HepG2 (cell line): ENCODE measurements at regions not wholly inside any gene's neighbourhood (a gene's known extent, or its start where the extent isn't known, plus 50 kb on each side); places are given as distances from the start of the nearest gene placed in this dataset.

Experiments used
- ATAC-seq: fragments of 200-7000 bp; cut with Tn5 transposase; 3 replicates; pipeline ENCODE4 v1.9.1; 2020; ENCODE audit warnings: mild to moderate bottlenecking, moderate library complexity
- BruUV-seq: library from RNA; stranded (reverse); fragments of 400-500 nt; replicated peaks from 2 replicates; lab custom pipeline; 2021; lab: Mats Ljungman, UMichigan
- CTCF ChIA-PET: fragments of 300-600 bp; formaldehyde crosslinking; extraction: SDS; loops from one replicate; lab custom pipeline; 2021; ENCODE audit warnings: low total read pairs, inconsistent platforms, low intra/inter-chr PET ratio; lab: Yijun Ruan, JAX
- POLR2A ChIA-PET: fragments of 350-600 bp; sonication (Branson Sonifier 250); formaldehyde crosslinking; loops from one replicate; lab custom pipeline; 2020; ENCODE audit warnings: antibody characterized with exemption, inconsistent platforms; lab: Yijun Ruan, JAX
- DNase-seq: peaks from one replicate; pipeline ENCODE4 v3.0.0-alpha.2; 2015; ENCODE audit warnings: low spot score
- FAIRE-seq: peaks from 3 replicates; lab custom pipeline; 2011; peaks lifted over from hg19 to GRCh38; lab: Jason Lieb, UNC
- H2AFZ ChIP-seq: one replicate; pipeline ENCODE4 v1.6.1; 2011; ENCODE audit warnings: low read length, inconsistent platforms
- H3K27ac ChIP-seq: fragments of 300-600 bp; 3 replicates; pipeline ENCODE4 v1.8.0; 2011; ENCODE audit warnings: mixed run types, mild to moderate bottlenecking, mixed read lengths, low read length, inconsistent platforms; ENCODE audit not compliant: insufficient read depth; ENCODE audit errors: extremely low read length
- H3K27me3 ChIP-seq, 2 experiments: fragments of 200-600 bp in 1 of 2; 2 replicates in 1 of 2; 3 replicates in 1 of 2; pipeline versions ENCODE4 v1.6.0 to v1.8.0; 2011; ENCODE audit warnings: low read length in 2 of 2, mild to moderate bottlenecking in 2 of 2, moderate library complexity in 2 of 2, inconsistent platforms in 1 of 2; ENCODE audit not compliant: insufficient read depth in 2 of 2, control insufficient read depth in 1 of 2
- H3K36me3 ChIP-seq, 2 experiments: fragments of 200-600 bp in 1 of 2; replicated peaks in 1 of 2; 2 replicates in 1 of 2; 3 replicates in 1 of 2; pipeline versions ENCODE4 v1.5.1 to v1.8.0; 2011; ENCODE audit warnings: low read length in 2 of 2, inconsistent platforms in 1 of 2; ENCODE audit not compliant: insufficient read depth in 2 of 2, control insufficient read depth in 1 of 2
- H3K4me1 ChIP-seq: 2 replicates; pipeline ENCODE4 v1.5.1; 2012; ENCODE audit warnings: low read length, inconsistent platforms; ENCODE audit not compliant: insufficient read depth
- H3K4me2 ChIP-seq: 2 replicates; pipeline ENCODE4 v1.6.0; 2011; ENCODE audit warnings: low read depth, low read length, inconsistent platforms
- H3K4me3 ChIP-seq, 3 experiments: fragments of 200-600 bp in 1 of 3; sonication (generic), shearing (Covaris generic) in 1 of 3; replicated peaks in 1 of 3; 2 replicates each; pipeline ENCODE4 v1.5.1; 2011 to 2016; ENCODE audit warnings: low read length in 3 of 3, inconsistent platforms in 2 of 3, low read depth in 2 of 3, mild to moderate bottlenecking in 2 of 3, control low read depth in 1 of 3, mixed read lengths in 1 of 3; ENCODE audit not compliant: insufficient read depth in 1 of 3
- H3K79me2 ChIP-seq: one replicate; pipeline ENCODE4 v1.6.1; 2011; ENCODE audit warnings: low read length, inconsistent platforms; ENCODE audit not compliant: insufficient read depth
- H3K9ac ChIP-seq: 2 replicates; pipeline ENCODE4 v1.6.0; 2011; ENCODE audit warnings: mild to moderate bottlenecking, low read depth, low read length, inconsistent platforms; ENCODE audit not compliant: insufficient read depth
- H3K9me3 ChIP-seq: 2 replicates; pipeline ENCODE4 v1.5.1; 2012; ENCODE audit warnings: mild to moderate bottlenecking, low read length
- H4K20me1 ChIP-seq: 2 replicates; pipeline ENCODE4 v1.6.0; 2011; ENCODE audit warnings: inconsistent platforms, mild to moderate bottlenecking, low read length, moderate library complexity; ENCODE audit not compliant: insufficient read depth
- CREM ChIP-seq, 2 experiments: sonication (generic) in 1 of 2; formaldehyde crosslinking in 1 of 2; IDR thresholded peaks; 2 replicates each; pipeline versions ENCODE4 v1.4.0 to v1.6.1; 2016 to 2020; ENCODE audit warnings: antibody characterized with exemption in 1 of 2, mild to moderate bottlenecking in 1 of 2, missing genetic modification reagents in 1 of 2
- ERF ChIP-seq: IDR thresholded peaks from 2 replicates; pipeline ENCODE4 v1.6.1; 2018; ENCODE audit warnings: missing biosample characterization, missing genetic modification reagents
- GMEB1 ChIP-seq: sonication (generic); formaldehyde crosslinking; IDR thresholded peaks from 2 replicates; pipeline ENCODE4 v1.5.1; 2020; ENCODE audit warnings: missing genetic modification reagents, mild to moderate bottlenecking, borderline replicate concordance
- HDAC1 ChIP-seq: sonication (generic); formaldehyde crosslinking; IDR thresholded peaks from 2 replicates; pipeline ENCODE4 v1.5.1; 2020; ENCODE audit warnings: mild to moderate bottlenecking, missing genetic modification reagents
- HES4 ChIP-seq: sonication (generic); formaldehyde crosslinking; IDR thresholded peaks from 2 replicates; pipeline ENCODE4 v1.9.0; 2021; ENCODE audit warnings: mild to moderate bottlenecking, missing genetic modification reagents, borderline replicate concordance
- HMG20A ChIP-seq: IDR thresholded peaks from 2 replicates; pipeline ENCODE4 v1.6.1; 2016; ENCODE audit warnings: borderline replicate concordance
- KLF11 ChIP-seq: IDR thresholded peaks from 2 replicates; pipeline ENCODE4 v1.6.1; 2016; ENCODE audit warnings: missing compliant biosample characterization
- NONO ChIP-seq, 2 experiments: fragments of 450-650 bp in 1 of 2; sonication (generic) in 1 of 2; formaldehyde crosslinking in 1 of 2; IDR thresholded peaks in 1 of 2; conservative IDR thresholded peaks in 1 of 2; 2 replicates each; pipeline versions ENCODE4 v1.6.1 to v1.8.0; 2017 to 2022; ENCODE audit warnings: mild to moderate bottlenecking in 1 of 2, missing genetic modification reagents in 1 of 2, moderate library complexity in 1 of 2
- SRSF1 ChIP-seq: fragments of 200-400 bp; formaldehyde crosslinking; optimal IDR thresholded peaks from 2 replicates; pipeline ENCODE3; 2017; ENCODE audit warnings: mild to moderate bottlenecking, low read depth, low read length, moderate library complexity
- SRSF4 ChIP-seq: fragments of 200-400 bp; formaldehyde crosslinking; IDR thresholded peaks from one replicate; pipeline ENCODE4 v1.6.1; 2018; ENCODE audit warnings: mild to moderate bottlenecking, low read depth, low read length, moderate library complexity; ENCODE audit not compliant: poor library complexity, severe bottlenecking
- ZNF333 ChIP-seq: sonication (generic); formaldehyde crosslinking; IDR thresholded peaks from 2 replicates; pipeline ENCODE4 v1.4.0; 2020; ENCODE audit warnings: mild to moderate bottlenecking, missing genetic modification reagents, borderline replicate concordance
- WGBS: methylation state at CpG from one replicate; pipeline ENCODE4 v1.1.6; 2017; ENCODE audit warnings: low lambda C conversion rate; 5-methylcytosine and 5-hydroxymethylcytosine counted together
- in situ Hi-C: cut with HindIII; loops from 2 replicates; pipeline ENCODE4 v1.10.0; 2017; ENCODE audit warnings: low pct_unique_long_range_greater_than_20kb; ENCODE audit not compliant: extremely low pct_ligation_motif_present
- intact Hi-C: fragments of 100-400 bp; cut with micrococcal nuclease; formaldehyde crosslinking; loops from one replicate; pipeline ENCODE4 v1.10.0; 2022; ENCODE audit not compliant: unreplicated experiment
- TF ChIP-seq, protein P1 (sequence below): sonication (generic); formaldehyde crosslinking; conservative IDR thresholded peaks from 2 replicates; pipeline ENCODE4 v1.8.0; 2022; ENCODE audit warnings: mild to moderate bottlenecking, moderate library complexity, missing genetic modification reagents

GRCh38 chr22:22958621-22959020 is 71.0 kb downstream of the IGLL5 start:
- DNase-seq (no peak), ATAC-seq (no peak), FAIRE-seq (no peak)
- H3K4me3 ChIP-seq, result no peak overlapping the region
- ChIA-PET POLR2A (no interaction called here), CTCF (interaction anchor here (1.1 to 6.3 kb wide), 9 partner anchors 110 to 427 kb away, joined by 3 to 299 read pairs (median 4); partner anchors contain the start of gene GNAZ)
- TF ChIP-seq HES4, result no peak
- no peak for TF ChIP-seq HDAC1 (CRISPR knock-in tag)
- TF ChIP-seq GMEB1 (CRISPR knock-in tag), result no peak
- no peaks in the 10 kb centered on the region for H3K36me3 ChIP-seq
- H3K9me3 ChIP-seq, result peaks cover 11% of the 10 kb centered on the region
- peaks cover 0 to 17% of the 10 kb centered on the region in 2 experiments; a peak in 2 of 5 replicates for H3K27me3 ChIP-seq
- H3K79me2 ChIP-seq, result no peaks in the 10 kb centered on the region
- intact Hi-C loops, result loop anchor here (1.0 kb wide), 1 partner anchor 170 kb away; no protein-coding TSS in a partner anchor
- H3K27ac ChIP-seq, result no peak overlapping the region
- no peak overlapping the region for H3K4me2 ChIP-seq
- BruUV-seq, result no TSS peak
- WGBS, result 33% methylated on average over 7 of the region's 7 CpGs
- H3K4me1 ChIP-seq, result peaks cover 21% of the 10 kb centered on the region
- H3K9ac ChIP-seq, result no peak overlapping the region
- no peaks in the 10 kb centered on the region for H4K20me1 ChIP-seq
- no peak overlapping the region for H2AFZ ChIP-seq
- in situ Hi-C loops, result loop anchor here (5.0 to 25.0 kb wide), 4 partner anchors 101 to 429 kb away; no protein-coding TSS in a partner anchor

DNA sequence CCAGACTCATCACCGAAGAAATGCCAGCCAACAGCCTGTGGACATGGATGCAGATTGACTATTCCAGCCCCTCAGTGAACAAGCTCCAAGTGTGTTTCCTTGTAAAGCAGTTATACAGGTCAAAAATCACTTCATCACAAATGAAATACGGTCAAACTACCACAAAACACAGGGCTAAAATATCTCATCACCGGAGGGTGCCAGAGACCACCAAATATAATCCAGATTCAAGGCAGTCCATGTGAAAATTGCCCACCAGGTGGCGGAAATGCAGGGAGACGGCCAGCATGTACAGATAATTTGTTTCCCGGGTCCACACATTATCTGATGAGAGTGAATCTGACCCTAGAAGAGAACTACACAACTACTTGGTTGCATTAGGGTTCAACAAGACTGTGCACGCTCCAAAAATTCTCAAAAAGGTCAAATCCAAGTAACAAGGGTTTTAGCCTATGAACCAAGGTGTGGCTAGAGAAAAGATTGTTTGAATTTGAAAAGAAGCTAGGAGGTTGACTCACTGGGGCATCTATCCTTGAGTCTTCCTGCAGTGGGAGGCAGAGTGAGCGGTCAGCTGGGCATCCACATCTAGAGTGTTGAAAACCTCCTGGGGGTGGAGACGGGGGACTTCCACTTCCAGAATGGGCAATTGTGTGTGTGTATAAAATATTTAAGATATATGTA is 71.7 kb downstream of the IGLL5 start:
- intact Hi-C loops, result loop anchor here (1.0 kb wide), 1 partner anchor 169 kb away; no protein-coding TSS in a partner anchor
- peaks cover 21% of the 10 kb centered on the region for H3K4me1 ChIP-seq
- BruUV-seq, result no TSS peak
- TF ChIP-seq KLF11 (CRISPR knock-in tag) (no peak), CREM (IDR thresholded peaks at IDR 0.05) (no peak), CREM (CRISPR knock-in tag; IDR thresholded peaks at IDR 0.05) (no peak), SRSF1 (no peak), NONO (IDR thresholded peaks at IDR 0.05) (no peak), NONO (CRISPR knock-in tag; conservative IDR thresholded peaks at IDR 0.05) (0 out of 2 replicates have a peak, but pooled peaks have one; percentile 32), ZNF333 (CRISPR knock-in tag) (no peak), ERF (CRISPR knock-in tag) (0 out of 2 replicates have a peak, but pooled peaks have one; percentile 59), SRSF4 (no peak), HMG20A (CRISPR knock-in tag) (no peak)
- TF ChIP-seq, protein P1, sequence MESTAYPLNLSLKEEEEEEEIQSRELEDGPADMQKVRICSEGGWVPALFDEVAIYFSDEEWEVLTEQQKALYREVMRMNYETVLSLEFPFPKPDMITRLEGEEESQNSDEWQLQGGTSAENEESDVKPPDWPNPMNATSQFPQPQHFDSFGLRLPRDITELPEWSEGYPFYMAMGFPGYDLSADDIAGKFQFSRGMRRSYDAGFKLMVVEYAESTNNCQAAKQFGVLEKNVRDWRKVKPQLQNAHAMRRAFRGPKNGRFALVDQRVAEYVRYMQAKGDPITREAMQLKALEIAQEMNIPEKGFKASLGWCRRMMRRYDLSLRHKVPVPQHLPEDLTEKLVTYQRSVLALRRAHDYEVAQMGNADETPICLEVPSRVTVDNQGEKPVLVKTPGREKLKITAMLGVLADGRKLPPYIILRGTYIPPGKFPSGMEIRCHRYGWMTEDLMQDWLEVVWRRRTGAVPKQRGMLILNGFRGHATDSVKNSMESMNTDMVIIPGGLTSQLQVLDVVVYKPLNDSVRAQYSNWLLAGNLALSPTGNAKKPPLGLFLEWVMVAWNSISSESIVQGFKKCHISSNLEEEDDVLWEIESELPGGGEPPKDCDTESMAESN (CRISPR knock-in tag), result no peak

More for the DNA sequence above, 71.7 kb downstream of the IGLL5 start:
- peaks cover 0 to 10% of the 10 kb centered on the region in 2 experiments; a peak in 2 of 5 replicates for H3K27me3 ChIP-seq
- FAIRE-seq, result peak; percentile 96
- in situ Hi-C loops, result loop anchor here (5.0 to 25.0 kb wide), 4 partner anchors 102 to 428 kb away; no protein-coding TSS in a partner anchor
- H2AFZ ChIP-seq, result no peak overlapping the region
- no peak overlapping the region for H3K27ac ChIP-seq
- POLR2A ChIA-PET, result interaction anchor here (1.1 to 1.8 kb wide), 6 partner anchors 77 to 169 kb away, joined by 3 to 8 read pairs (median 6); partner anchors contain the start of gene GNAZ
- H3K79me2 ChIP-seq, result no peaks in the 10 kb centered on the region
- CTCF ChIA-PET, result interaction anchor here (0.6 to 6.3 kb wide), 12 partner anchors 22 to 426 kb away, joined by 3 to 299 read pairs (median 4); partner anchors contain the start of gene GNAZ
- DNase-seq, result peak; percentile 78
- ATAC-seq, result peak; percentile 68
- no peaks in the 10 kb centered on the region for H3K36me3 ChIP-seq
- H4K20me1 ChIP-seq, result no peaks in the 10 kb centered on the region
- no peak overlapping the region for H3K4me2 ChIP-seq
- H3K9ac ChIP-seq, result no peak overlapping the region
- peaks cover 11% of the 10 kb centered on the region for H3K9me3 ChIP-seq
- 17% methylated on average over 9 of the region's 9 CpGs for WGBS
- H3K4me3 ChIP-seq, result no peak overlapping the region
